ENCODE measurements at regions not wholly inside any gene's neighbourhood (a gene's known extent, or its start where the extent isn't known, plus 50 kb on each side); places are given as distances from the start of the nearest gene placed in this dataset.

DNA sequence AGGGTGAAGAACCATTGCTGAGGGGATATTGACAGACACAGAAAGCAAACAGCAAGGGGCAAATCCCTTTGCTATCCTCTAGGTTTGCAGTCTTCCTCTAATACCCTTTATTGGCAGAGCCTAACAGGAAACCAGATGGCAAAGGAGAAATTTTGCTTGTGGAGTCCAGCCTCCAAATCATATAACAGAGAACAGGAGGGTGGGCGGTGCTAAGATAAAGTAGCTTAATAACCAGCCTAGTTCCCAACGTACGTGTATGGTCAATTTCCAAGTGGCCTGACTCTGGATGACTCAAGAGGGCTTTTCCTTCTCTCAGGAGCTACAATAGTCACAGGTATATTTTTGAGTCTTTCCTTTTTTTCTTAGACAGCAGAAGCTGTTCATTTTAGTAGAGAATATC lies 404.5 kb downstream of the PDCD6IP start:
- intact Hi-C loops (cut with DNase I), result no loop called here
- 67 to 68% methylated on average over 3 of the region's 3 CpGs for WGBS, 2 donors
- Histone ChIP-seq H3K27me3 (no peaks in the 10 kb centered on the region), H3K9me3 (no peaks in the 10 kb centered on the region), H3K36me3 (no peaks in the 10 kb centered on the region), H3K4me1 (no peaks in the 10 kb centered on the region), H3K27ac (no peak overlapping the region), H3K4me3 (no peak overlapping the region)
- DNase-seq (no peak), ATAC-seq (no peak)
- TF ChIP-seq, protein P1, sequence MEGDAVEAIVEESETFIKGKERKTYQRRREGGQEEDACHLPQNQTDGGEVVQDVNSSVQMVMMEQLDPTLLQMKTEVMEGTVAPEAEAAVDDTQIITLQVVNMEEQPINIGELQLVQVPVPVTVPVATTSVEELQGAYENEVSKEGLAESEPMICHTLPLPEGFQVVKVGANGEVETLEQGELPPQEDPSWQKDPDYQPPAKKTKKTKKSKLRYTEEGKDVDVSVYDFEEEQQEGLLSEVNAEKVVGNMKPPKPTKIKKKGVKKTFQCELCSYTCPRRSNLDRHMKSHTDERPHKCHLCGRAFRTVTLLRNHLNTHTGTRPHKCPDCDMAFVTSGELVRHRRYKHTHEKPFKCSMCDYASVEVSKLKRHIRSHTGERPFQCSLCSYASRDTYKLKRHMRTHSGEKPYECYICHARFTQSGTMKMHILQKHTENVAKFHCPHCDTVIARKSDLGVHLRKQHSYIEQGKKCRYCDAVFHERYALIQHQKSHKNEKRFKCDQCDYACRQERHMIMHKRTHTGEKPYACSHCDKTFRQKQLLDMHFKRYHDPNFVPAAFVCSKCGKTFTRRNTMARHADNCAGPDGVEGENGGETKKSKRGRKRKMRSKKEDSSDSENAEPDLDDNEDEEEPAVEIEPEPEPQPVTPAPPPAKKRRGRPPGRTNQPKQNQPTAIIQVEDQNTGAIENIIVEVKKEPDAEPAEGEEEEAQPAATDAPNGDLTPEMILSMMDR (IDR thresholded peaks at IDR 0.05), result no peak

DNA sequence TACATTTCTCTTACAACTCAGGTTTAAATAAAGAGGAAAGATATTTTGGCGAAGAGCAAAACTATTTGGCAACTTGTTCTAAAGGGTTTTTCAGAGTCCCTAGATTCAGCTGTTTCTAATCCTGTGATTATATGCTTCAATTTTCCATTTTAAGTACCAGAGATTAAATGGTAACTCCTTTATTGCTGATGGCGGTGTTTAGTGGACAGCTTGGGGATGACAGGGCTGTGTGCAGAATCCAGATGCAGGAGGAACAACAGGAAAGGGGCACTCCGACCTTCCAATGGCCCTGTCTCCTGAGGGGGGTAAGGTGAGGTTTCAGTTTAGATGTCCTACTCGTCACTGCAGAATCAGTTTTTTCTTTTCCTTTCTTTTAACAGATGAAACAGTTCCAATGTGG lies 405.0 kb downstream of the PDCD6IP start:
- Histone ChIP-seq H3K36me3 (no peaks in the 10 kb centered on the region), H3K9me3 (no peaks in the 10 kb centered on the region), H3K27ac (no peak overlapping the region), H3K4me3 (no peak overlapping the region), H3K27me3 (no peaks in the 10 kb centered on the region), H3K4me1 (peaks cover 0 to 1% (median 0%) of the 10 kb centered on the region in 9 donors)
- TF ChIP-seq, protein P1 (IDR thresholded peaks at IDR 0.05), result no peak
- WGBS, 2 donors, result 69 to 76% methylated on average over 4 of the region's 4 CpGs
- no peak for ATAC-seq
- DNase-seq, result no peak
- intact Hi-C loops (cut with DNase I), result no loop called here

DNA sequence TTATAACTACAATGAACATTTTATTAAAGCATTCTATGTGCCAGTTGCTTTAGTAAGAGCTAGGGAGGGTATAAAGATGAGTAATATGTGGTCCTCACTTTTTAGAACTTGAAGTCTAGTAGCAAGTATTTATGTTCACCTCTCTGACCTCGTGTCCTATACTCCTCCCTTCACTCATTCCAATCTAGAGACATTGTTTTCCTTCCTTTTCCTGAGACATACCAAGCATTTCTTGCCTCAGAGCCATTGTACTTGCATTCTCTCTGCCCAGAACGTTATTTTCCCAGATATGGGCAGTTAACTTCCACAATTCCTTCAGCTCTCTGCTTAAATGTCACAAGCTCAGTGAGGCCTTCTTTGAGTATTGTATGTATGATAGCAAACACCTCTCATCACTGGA lies 408.6 kb downstream of the PDCD6IP start:
- 35 to 36% methylated on average over 2 of the region's 2 CpGs for WGBS, 2 donors
- intact Hi-C loops (cut with DNase I), result no loop called here
- no peak overlapping the region for H3K27ac ChIP-seq

DNA sequence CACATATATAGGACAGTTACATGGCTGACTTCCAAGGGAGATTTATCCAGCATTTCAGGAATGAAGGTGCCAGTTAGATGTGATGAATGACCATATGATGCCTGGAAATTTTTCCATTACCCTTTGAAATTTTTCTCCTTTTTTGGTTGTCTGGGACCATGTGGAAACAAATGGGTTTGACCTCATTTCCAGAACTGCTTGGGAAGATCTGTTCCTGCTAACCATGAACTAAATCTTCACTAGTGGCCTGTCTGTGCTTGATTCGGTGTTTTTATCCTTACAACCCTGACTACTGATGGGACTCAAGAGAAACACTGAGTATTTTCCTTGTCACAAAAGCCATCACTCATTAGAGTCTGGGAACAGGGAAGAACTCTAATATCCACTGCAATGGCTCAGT lies 409.4 kb downstream of the PDCD6IP start:
- Histone ChIP-seq H3K4me1 (peaks cover 0 to 17% (median 9%) of the 10 kb centered on the region in 9 donors), H3K27ac (no peak overlapping the region), H3K9me3 (no peaks in the 10 kb centered on the region), H3K36me3 (no peaks in the 10 kb centered on the region), H3K27me3 (no peaks in the 10 kb centered on the region), H3K4me3 (no peak overlapping the region)
- DNase-seq, result no peak
- WGBS, 2 donors, result 77 to 85% methylated on average over 1 of the region's 1 CpG
- TF ChIP-seq, protein P1 (IDR thresholded peaks at IDR 0.05), result no peak
- intact Hi-C loops (cut with DNase I), result no loop called here
- ATAC-seq, result no peak

More for the DNA sequence above, 408.6 kb downstream of the PDCD6IP start:
- H3K36me3 ChIP-seq, result no peaks in the 10 kb centered on the region
- no peaks in the 10 kb centered on the region for H3K27me3 ChIP-seq
- TF ChIP-seq, protein P1 (IDR thresholded peaks at IDR 0.05), result no peak
- DNase-seq (no peak), ATAC-seq (no peak)
- H3K4me3 ChIP-seq, result no peak overlapping the region
- no peaks in the 10 kb centered on the region for H3K9me3 ChIP-seq
- H3K4me1 ChIP-seq, result peaks cover 0 to 9% (median 1%) of the 10 kb centered on the region in 9 donors

Measured in heart right ventricle (tissue), 16 donors.